BE2C (cell line): ENCODE measurements at regions not wholly inside any gene's neighbourhood (a gene's known extent, or its start where the extent isn't known, plus 50 kb on each side); places are given as distances from the start of the nearest gene placed in this dataset.

Experiments used
- DNase-seq: peaks from one replicate; pipeline ENCODE4 v3.0.0-alpha.2; 2020
- H3K27me3 ChIP-seq: fragments of 250-450 bp; sonication (Bioruptor Pico); 2 replicates; pipeline ENCODE4 v1.5.1; 2020; ENCODE audit warnings: mild to moderate bottlenecking
- H3K36me3 ChIP-seq: fragments of 250-450 bp; sonication (Bioruptor Pico); 2 replicates; pipeline ENCODE4 v1.5.1; 2020; ENCODE audit warnings: mild to moderate bottlenecking
- H3K4me1 ChIP-seq: fragments of 250-450 bp; sonication (Bioruptor Pico); 2 replicates; pipeline ENCODE4 v1.5.1; 2020
- H3K4me3 ChIP-seq: 2 replicates; pipeline ENCODE4 v1.5.1; 2011; ENCODE audit warnings: low read depth, low read length
- H3K9me3 ChIP-seq: fragments of 250-450 bp; sonication (Bioruptor Pico); 2 replicates; pipeline ENCODE4 v1.5.1; 2020
- CTCF ChIP-seq: IDR thresholded peaks from 2 replicates; pipeline ENCODE4 v1.5.1; 2012; ENCODE audit warnings: mild to moderate bottlenecking, low read depth, low read length

GRCh38 chr4:160319868-160320260, 1217.0 kb downstream of the RAPGEF2 start:
- Histone ChIP-seq H3K36me3 (no peaks in the 10 kb centered on the region; the same call in 1 of the 2 replicates), H3K4me3 (no peak overlapping the region), H3K27me3 (no peaks in the 10 kb centered on the region), H3K4me1 (peaks cover 6% of the 10 kb centered on the region), H3K9me3 (no peaks in the 10 kb centered on the region)
- no peak for DNase-seq
- TF ChIP-seq CTCF: no peak

GRCh38 chr4:160326110-160326509, 1223.2 kb downstream of the RAPGEF2 start:
- no peaks in the 10 kb centered on the region; the same call in 1 of the 2 replicates for H3K36me3 ChIP-seq
- no peaks in the 10 kb centered on the region; the same call in 1 of the 2 replicates for H3K4me1 ChIP-seq
- TF ChIP-seq CTCF: no peak
- no peak overlapping the region for H3K4me3 ChIP-seq
- DNase-seq: no peak
- H3K27me3 ChIP-seq: no peaks in the 10 kb centered on the region
- H3K9me3 ChIP-seq: no peaks in the 10 kb centered on the region; the same call in 1 of the 2 replicates

- no peak overlapping the region for H3K4me3 ChIP-seq
- TF ChIP-seq CTCF: no peak
- no peaks in the 10 kb centered on the region for H3K36me3 ChIP-seq
- DNase-seq: no peak
- no peaks in the 10 kb centered on the region for H3K27me3 ChIP-seq
- peaks cover 2% of the 10 kb centered on the region for H3K4me1 ChIP-seq
- H3K9me3 ChIP-seq: no peaks in the 10 kb centered on the region
Measured at GRCh38 chr4:160347197-160347596, 1244.3 kb downstream of the RAPGEF2 start.

- DNase-seq: no peak
- Histone ChIP-seq H3K36me3 (no peaks in the 10 kb centered on the region), H3K9me3 (no peaks in the 10 kb centered on the region), H3K4me3 (no peak overlapping the region), H3K27me3 (no peaks in the 10 kb centered on the region), H3K4me1 (peaks cover 15% of the 10 kb centered on the region)
- no peak for TF ChIP-seq CTCF
Measured at GRCh38 chr4:160350944-160351343, 1248.1 kb downstream of the RAPGEF2 start.

GRCh38 chr4:160352637-160353036, 1249.8 kb downstream of the RAPGEF2 start:
- Histone ChIP-seq H3K4me3 (no peak overlapping the region), H3K27me3 (no peaks in the 10 kb centered on the region), H3K4me1 (peaks cover 15% of the 10 kb centered on the region), H3K36me3 (no peaks in the 10 kb centered on the region), H3K9me3 (no peaks in the 10 kb centered on the region)
- no peak for DNase-seq
- no peak for TF ChIP-seq CTCF

GRCh38 chr4:160353548-160353947, 1250.7 kb downstream of the RAPGEF2 start:
- no peak overlapping the region for H3K4me3 ChIP-seq
- TF ChIP-seq CTCF: no peak
- no peaks in the 10 kb centered on the region for H3K36me3 ChIP-seq
- no peaks in the 10 kb centered on the region for H3K27me3 ChIP-seq
- H3K4me1 ChIP-seq: peaks cover 15% of the 10 kb centered on the region
- no peaks in the 10 kb centered on the region for H3K9me3 ChIP-seq
- DNase-seq: no peak
